CD14-positive monocyte (primary cell): ENCODE measurements at regions not wholly inside any gene's neighbourhood (a gene's known extent, or its start where the extent isn't known, plus 50 kb on each side); places are given as distances from the start of the nearest gene placed in this dataset.

Experiments used
- DNase-seq, 3 donors: peaks; one replicate each; pipeline ENCODE4 v3.0.0-alpha.2; 2011 to 2022
- H2AFZ ChIP-seq: 2 replicates; pipeline ENCODE4 v1.6.0; 2012; ENCODE audit warnings: mild to moderate bottlenecking, low read depth, low read length, inconsistent platforms; ENCODE audit not compliant: insufficient read depth, poor library complexity, severe bottlenecking
- H3K27ac ChIP-seq, 2 donors: 1 replicate in 1 of 2; 2 replicates in 1 of 2; pipeline ENCODE4 v1.5.1; 2012 to 2013; ENCODE audit warnings: low read length in 2 of 2, control low read depth in 1 of 2, inconsistent platforms in 1 of 2, low read depth in 1 of 2, mild to moderate bottlenecking in 1 of 2
- H3K27me3 ChIP-seq, 2 donors: one replicate each; pipeline versions ENCODE4 v1.6.0 to v1.6.1; 2011 to 2013; ENCODE audit warnings: low read length in 2 of 2; ENCODE audit not compliant: control insufficient read depth in 2 of 2, insufficient read depth in 2 of 2
- H3K36me3 ChIP-seq, 2 donors: replicated peaks in 1 of 2; 1 replicate in 1 of 2; 2 replicates in 1 of 2; pipeline versions ENCODE4 v1.5.1 to v1.6.1; 2012 to 2013; ENCODE audit warnings: low read length in 2 of 2, control low read depth in 1 of 2, inconsistent platforms in 1 of 2, mild to moderate bottlenecking in 1 of 2; ENCODE audit not compliant: insufficient read depth in 2 of 2, control insufficient read depth in 1 of 2
- H3K4me1 ChIP-seq, 2 donors: 1 replicate in 1 of 2; 2 replicates in 1 of 2; pipeline versions ENCODE4 v1.5.1 to v1.6.1; 2012 to 2013; ENCODE audit warnings: low read length in 2 of 2, control low read depth in 1 of 2, inconsistent platforms in 1 of 2, mild to moderate bottlenecking in 1 of 2, moderate library complexity in 1 of 2; ENCODE audit not compliant: insufficient read depth in 2 of 2, control insufficient read depth in 1 of 2
- H3K4me2 ChIP-seq: replicated peaks from 2 replicates; pipeline ENCODE3; 2012; ENCODE audit warnings: low read length, moderate library complexity, mild to moderate bottlenecking; ENCODE audit not compliant: poor library complexity, severe bottlenecking; ENCODE audit errors: extremely low read depth
- H3K4me3 ChIP-seq, 3 experiments: fragments of 200-600 bp in 1 of 3; sonication (generic) in 1 of 3; replicated peaks in 1 of 3; 1 replicate in 2 of 3; 2 replicates in 1 of 3; pipeline ENCODE4 v1.5.1; 2011 to 2013; ENCODE audit warnings: low read length in 3 of 3, mild to moderate bottlenecking in 3 of 3, control low read depth in 2 of 3, low read depth in 2 of 3, inconsistent platforms in 1 of 3, moderate library complexity in 1 of 3
- H3K79me2 ChIP-seq: 2 replicates; pipeline ENCODE4 v1.6.0; 2012; ENCODE audit warnings: mild to moderate bottlenecking, control low read depth, inconsistent platforms, low read length, moderate library complexity; ENCODE audit not compliant: insufficient read depth
- H3K9ac ChIP-seq: 2 replicates; pipeline ENCODE4 v1.6.0; 2017; ENCODE audit warnings: low read length, mild to moderate bottlenecking; ENCODE audit not compliant: insufficient read depth, poor library complexity, severe bottlenecking
- H3K9me3 ChIP-seq, 2 donors: replicated peaks in 1 of 2; 1 replicate in 1 of 2; 2 replicates in 1 of 2; pipeline versions ENCODE4 v1.5.1 to v1.6.1; 2012 to 2013; ENCODE audit warnings: low read length in 2 of 2, control low read depth in 1 of 2; ENCODE audit not compliant: control insufficient read depth in 1 of 2, insufficient read depth in 1 of 2
- H4K20me1 ChIP-seq: 2 replicates; pipeline ENCODE4 v1.6.0; 2012; ENCODE audit warnings: mild to moderate bottlenecking, low read length, control low read depth, moderate library complexity; ENCODE audit not compliant: insufficient read depth
- H3K27ac Mint-ChIP-seq, 7 donors: one replicate each; pipeline ENCODE4 v1.8.0; 2020; ENCODE audit warnings: mild to moderate bottlenecking in 7 of 7, mixed read lengths in 7 of 7, moderate library complexity in 6 of 7, inconsistent platforms in 2 of 7
- H3K27me3 Mint-ChIP-seq, 3 donors: one replicate each; pipeline ENCODE4 v1.8.0; 2021 to 2022; ENCODE audit warnings: low read depth in 3 of 3, mild to moderate bottlenecking in 3 of 3, mixed read lengths in 3 of 3, moderate library complexity in 3 of 3, inconsistent platforms in 1 of 3
- H3K36me3 Mint-ChIP-seq, 2 donors: one replicate each; pipeline ENCODE4 v1.8.0; 2020; ENCODE audit warnings: mixed read lengths in 2 of 2, inconsistent platforms in 1 of 2, mild to moderate bottlenecking in 1 of 2
- H3K4me1 Mint-ChIP-seq: one replicate; pipeline ENCODE4 v1.8.0; 2020; ENCODE audit warnings: mild to moderate bottlenecking, mixed read lengths
- H3K4me3 Mint-ChIP-seq, 2 donors: one replicate each; pipeline ENCODE4 v1.8.0; 2020; ENCODE audit warnings: mild to moderate bottlenecking in 2 of 2, mixed read lengths in 2 of 2, moderate library complexity in 1 of 2
- H3K9me3 Mint-ChIP-seq, 7 donors: one replicate each; pipeline ENCODE4 v1.8.0; 2020 to 2022; ENCODE audit warnings: mixed read lengths in 7 of 7, mild to moderate bottlenecking in 6 of 7, moderate library complexity in 6 of 7, inconsistent platforms in 2 of 7
- CTCF ChIP-seq: fragments of 200-600 bp; IDR thresholded peaks from one replicate; pipeline ENCODE4 v1.8.0; 2022; ENCODE audit warnings: antibody characterized with exemption, mild to moderate bottlenecking
- WGBS: methylation state at CpG from one replicate; pipeline ENCODE4 v1.1.5; 2013; ENCODE audit warnings: missing lambda C conversion rate; ENCODE audit not compliant: insufficient coverage; 5-methylcytosine and 5-hydroxymethylcytosine counted together
- intact Hi-C, 2 donors: fragments of 100-400 bp; cut with micrococcal nuclease; formaldehyde crosslinking; loops; one replicate each; pipeline versions ENCODE4 v1.15.0 to v1.15.1; 2023

- peaks cover 3 to 7% (median 6%) of the 10 kb centered on the region in 3 donors for H3K27me3 Mint-ChIP-seq
- H3K36me3 Mint-ChIP-seq: no peaks in the 10 kb centered on the region
- no peak for DNase-seq
- Histone ChIP-seq H2AFZ (no peak overlapping the region), H4K20me1 (no peaks in the 10 kb centered on the region), H3K4me2 (no peak overlapping the region), H3K4me3 (no peak overlapping the region), H3K9ac (no peak overlapping the region), H3K27ac (no peak overlapping the region), H3K4me1 (no peaks in the 10 kb centered on the region), H3K9me3 (no peaks in the 10 kb centered on the region), H3K36me3 (no peaks in the 10 kb centered on the region), H3K27me3 (no peaks in the 10 kb centered on the region), H3K79me2 (no peaks in the 10 kb centered on the region)
- no peak overlapping the region for H3K4me3 Mint-ChIP-seq
- H3K4me1 Mint-ChIP-seq: peaks cover 2% of the 10 kb centered on the region
- intact Hi-C loops: no loop called here
- no peak overlapping the region for H3K27ac Mint-ChIP-seq
- no peak for TF ChIP-seq CTCF
- peaks cover 0 to 6% (median 0%) of the 10 kb centered on the region in 7 donors for H3K9me3 Mint-ChIP-seq
- WGBS: 82% methylated on average over 2 of the region's 3 CpGs
Observed at GRCh38 chr14:30507209-30507608, 51.7 kb upstream of the G2E3 start.
